ENCODE measurements at regions not wholly inside any gene's neighbourhood (a gene's known extent, or its start where the extent isn't known, plus 50 kb on each side); places are given as distances from the start of the nearest gene placed in this dataset.

DNA sequence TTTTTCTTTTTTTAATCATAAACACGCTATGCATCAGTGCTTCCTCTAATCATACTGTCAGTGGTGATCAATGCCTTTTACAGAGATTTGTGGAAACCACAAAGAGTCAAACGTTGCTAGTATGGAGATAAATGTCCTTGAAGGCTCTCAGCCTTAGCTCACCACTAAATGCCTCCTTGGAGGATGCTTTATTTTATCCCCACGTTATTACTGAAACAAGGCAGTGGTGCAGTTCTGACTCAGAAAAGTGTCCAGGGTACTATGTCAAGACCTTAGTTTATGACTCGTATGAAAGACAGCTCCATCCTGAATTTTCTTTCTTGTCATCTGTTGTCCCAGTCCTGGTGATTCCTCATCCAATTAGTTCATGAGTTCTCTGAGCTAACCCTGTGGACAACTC is 1146.7 kb downstream of the IGSF11 start (continued):
- TF ChIP-seq, protein P1, sequence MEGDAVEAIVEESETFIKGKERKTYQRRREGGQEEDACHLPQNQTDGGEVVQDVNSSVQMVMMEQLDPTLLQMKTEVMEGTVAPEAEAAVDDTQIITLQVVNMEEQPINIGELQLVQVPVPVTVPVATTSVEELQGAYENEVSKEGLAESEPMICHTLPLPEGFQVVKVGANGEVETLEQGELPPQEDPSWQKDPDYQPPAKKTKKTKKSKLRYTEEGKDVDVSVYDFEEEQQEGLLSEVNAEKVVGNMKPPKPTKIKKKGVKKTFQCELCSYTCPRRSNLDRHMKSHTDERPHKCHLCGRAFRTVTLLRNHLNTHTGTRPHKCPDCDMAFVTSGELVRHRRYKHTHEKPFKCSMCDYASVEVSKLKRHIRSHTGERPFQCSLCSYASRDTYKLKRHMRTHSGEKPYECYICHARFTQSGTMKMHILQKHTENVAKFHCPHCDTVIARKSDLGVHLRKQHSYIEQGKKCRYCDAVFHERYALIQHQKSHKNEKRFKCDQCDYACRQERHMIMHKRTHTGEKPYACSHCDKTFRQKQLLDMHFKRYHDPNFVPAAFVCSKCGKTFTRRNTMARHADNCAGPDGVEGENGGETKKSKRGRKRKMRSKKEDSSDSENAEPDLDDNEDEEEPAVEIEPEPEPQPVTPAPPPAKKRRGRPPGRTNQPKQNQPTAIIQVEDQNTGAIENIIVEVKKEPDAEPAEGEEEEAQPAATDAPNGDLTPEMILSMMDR (IDR thresholded peaks at IDR 0.05 in 2 of 3, conservative IDR thresholded peaks at IDR 0.05 in 1 of 3; ENCODE audit: insufficient read depth in 2 of 3, low read depth in 1 of 3, low read length in 3 of 3), result no peak
- TF ChIP-seq TEAD2 (tag; IDR thresholded peaks at IDR 0.05) (no peak), HMGN3 (IDR thresholded peaks at IDR 0.05; ENCODE audit: borderline replicate concordance, extremely low read depth, insufficient read length, low read depth, low read length) (no peak), ZNF444 (CRISPR knock-in tag; IDR thresholded peaks at IDR 0.05) (no peak), PHF21A (IDR thresholded peaks at IDR 0.05; ENCODE audit: borderline replicate concordance, low read depth) (no peak), TRIM24 (IDR thresholded peaks at IDR 0.05) (no peak), MEF2D (tag; conservative IDR thresholded peaks at IDR 0.05; ENCODE audit: low read depth) (no peak), HDAC3 (IDR thresholded peaks at IDR 0.05; ENCODE audit: borderline replicate concordance, partially characterized antibody) (no peak)
- TF ChIP-seq, protein P2, sequence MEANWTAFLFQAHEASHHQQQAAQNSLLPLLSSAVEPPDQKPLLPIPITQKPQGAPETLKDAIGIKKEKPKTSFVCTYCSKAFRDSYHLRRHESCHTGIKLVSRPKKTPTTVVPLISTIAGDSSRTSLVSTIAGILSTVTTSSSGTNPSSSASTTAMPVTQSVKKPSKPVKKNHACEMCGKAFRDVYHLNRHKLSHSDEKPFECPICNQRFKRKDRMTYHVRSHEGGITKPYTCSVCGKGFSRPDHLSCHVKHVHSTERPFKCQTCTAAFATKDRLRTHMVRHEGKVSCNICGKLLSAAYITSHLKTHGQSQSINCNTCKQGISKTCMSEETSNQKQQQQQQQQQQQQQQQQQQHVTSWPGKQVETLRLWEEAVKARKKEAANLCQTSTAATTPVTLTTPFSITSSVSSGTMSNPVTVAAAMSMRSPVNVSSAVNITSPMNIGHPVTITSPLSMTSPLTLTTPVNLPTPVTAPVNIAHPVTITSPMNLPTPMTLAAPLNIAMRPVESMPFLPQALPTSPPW (CRISPR knock-in tag; IDR thresholded peaks at IDR 0.05), result no peak

Data from K562 (cell line).